ENCODE measurements at regions not wholly inside any gene's neighbourhood (a gene's known extent, or its start where the extent isn't known, plus 50 kb on each side); places are given as distances from the start of the nearest gene placed in this dataset.

DNA sequence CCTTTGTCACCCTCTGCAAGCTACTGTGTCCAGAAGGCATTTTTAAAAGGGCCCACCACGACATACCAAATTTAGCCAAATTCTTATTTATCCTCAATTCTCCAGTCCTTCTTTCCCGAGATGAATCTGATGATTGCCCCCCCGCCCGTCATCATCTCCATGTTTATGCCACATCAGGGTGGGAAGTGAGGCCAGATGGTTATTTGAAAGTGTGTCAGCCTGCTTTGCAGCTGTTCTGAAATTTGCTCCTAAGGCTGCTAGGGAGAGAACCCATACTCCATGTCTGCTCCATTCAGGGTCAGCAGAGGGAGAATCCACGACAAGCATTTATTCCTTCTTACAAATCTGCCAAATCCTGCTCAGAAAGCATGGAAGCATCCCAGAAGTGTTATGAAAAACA lies 337.8 kb downstream of the ADAMTS20 start:
- TF ChIP-seq, protein P1, sequence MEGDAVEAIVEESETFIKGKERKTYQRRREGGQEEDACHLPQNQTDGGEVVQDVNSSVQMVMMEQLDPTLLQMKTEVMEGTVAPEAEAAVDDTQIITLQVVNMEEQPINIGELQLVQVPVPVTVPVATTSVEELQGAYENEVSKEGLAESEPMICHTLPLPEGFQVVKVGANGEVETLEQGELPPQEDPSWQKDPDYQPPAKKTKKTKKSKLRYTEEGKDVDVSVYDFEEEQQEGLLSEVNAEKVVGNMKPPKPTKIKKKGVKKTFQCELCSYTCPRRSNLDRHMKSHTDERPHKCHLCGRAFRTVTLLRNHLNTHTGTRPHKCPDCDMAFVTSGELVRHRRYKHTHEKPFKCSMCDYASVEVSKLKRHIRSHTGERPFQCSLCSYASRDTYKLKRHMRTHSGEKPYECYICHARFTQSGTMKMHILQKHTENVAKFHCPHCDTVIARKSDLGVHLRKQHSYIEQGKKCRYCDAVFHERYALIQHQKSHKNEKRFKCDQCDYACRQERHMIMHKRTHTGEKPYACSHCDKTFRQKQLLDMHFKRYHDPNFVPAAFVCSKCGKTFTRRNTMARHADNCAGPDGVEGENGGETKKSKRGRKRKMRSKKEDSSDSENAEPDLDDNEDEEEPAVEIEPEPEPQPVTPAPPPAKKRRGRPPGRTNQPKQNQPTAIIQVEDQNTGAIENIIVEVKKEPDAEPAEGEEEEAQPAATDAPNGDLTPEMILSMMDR (conservative IDR thresholded peaks at IDR 0.05) = no peak
- H3K4me2 ChIP-seq (ENCODE audit: insufficient read depth, insufficient read length, low read length) = no peak overlapping the region
- H4K91ac ChIP-seq (ENCODE audit: insufficient read length, low read depth, low read length) = no peak overlapping the region
- H3K23me2 ChIP-seq (ENCODE audit: insufficient read length, low read depth, low read length, poor library complexity, severe bottlenecking) = no peaks in the 10 kb centered on the region
- H3T11ph ChIP-seq (ENCODE audit: low read length) = no peak overlapping the region
- no peak overlapping the region for H2BK5ac ChIP-seq (ENCODE audit: insufficient read length, low read length)
- H4K5ac ChIP-seq (ENCODE audit: insufficient read length, low read depth, low read length) = no peak overlapping the region
- no peak overlapping the region for H2BK20ac ChIP-seq (ENCODE audit: low read depth, low read length, poor library complexity, severe bottlenecking)
- no peak overlapping the region for H3K56ac ChIP-seq (ENCODE audit: insufficient read length, low read depth, low read length)
- H3K27me3 ChIP-seq (ENCODE audit: insufficient read depth, low read length) = no peaks in the 10 kb centered on the region
- H3K18ac ChIP-seq (ENCODE audit: insufficient read length, low read depth, low read length) = no peak overlapping the region
- Mint-ChIP-seq H3K36me3 (ENCODE audit: insufficient read depth in 1 of 3, low read depth in 3 of 3) (no peaks in the 10 kb centered on the region; a peak in 1 of 7 replicates), H3K4me1 (no peaks in the 10 kb centered on the region), H3K9me3 (no peaks in the 10 kb centered on the region), H3K4me3 (no peak overlapping the region), H3K27ac (no peak overlapping the region; a peak in 1 of 7 replicates), H3K27me3 (ENCODE audit: low read depth) (no peaks in the 10 kb centered on the region)
- H3K9me3 ChIP-seq (ENCODE audit: control insufficient read depth, low read depth, low read length) = no peaks in the 10 kb centered on the region
- no peak overlapping the region for H2AFZ ChIP-seq (ENCODE audit: low read length)
- no peak overlapping the region for H3K9ac ChIP-seq (ENCODE audit: extremely low read depth, insufficient read length, low read length)
- H2BK12ac ChIP-seq (ENCODE audit: insufficient read length, low read depth, low read length) = no peak overlapping the region
- no peak overlapping the region for H2BK120ac ChIP-seq (ENCODE audit: low read depth, low read length, poor library complexity, severe bottlenecking)
- no CpG with 5 or more reads among the region's 5 CpGs for WGBS (ENCODE audit: extremely low coverage, insufficient read length, low lambda C conversion rate)
- no peak overlapping the region for H3K14ac ChIP-seq (ENCODE audit: insufficient read depth, low read length)
- H3K23ac ChIP-seq (ENCODE audit: insufficient read length, low read depth, low read length) = no peak overlapping the region
- no peak overlapping the region for H2BK15ac ChIP-seq (ENCODE audit: low read depth, low read length)
- DNase-seq = no peak
- no peaks in the 10 kb centered on the region for H3K79me1 ChIP-seq (ENCODE audit: insufficient read depth, low read depth, low read length, poor library complexity, severe bottlenecking)
- H3K79me2 ChIP-seq (ENCODE audit: insufficient read depth, low read length) = no peaks in the 10 kb centered on the region
- H3K4ac ChIP-seq (ENCODE audit: low read depth, low read length) = no peak overlapping the region
- H3K4me1 ChIP-seq (ENCODE audit: insufficient read depth, low read length) = no peaks in the 10 kb centered on the region
- H4K8ac ChIP-seq (replicated peaks; ENCODE audit: insufficient read length, low read depth, low read length) = no peak overlapping the region
- no peaks in the 10 kb centered on the region for H4K20me1 ChIP-seq (ENCODE audit: control insufficient read depth, insufficient read depth, insufficient read length)
- no peak overlapping the region for H2AK5ac ChIP-seq (ENCODE audit: insufficient read length, low read length)
- no peak overlapping the region for H3K27ac ChIP-seq (ENCODE audit: insufficient read length, low read depth, low read length)
